Activated T-cell treated with anti-CD3 and anti-CD28 coated beads, Interleukin-2, amount 50 U/mL, for 72 hours (primary cell): ENCODE measurements at regions not wholly inside any gene's neighbourhood (a gene's known extent, or its start where the extent isn't known, plus 50 kb on each side); places are given as distances from the start of the nearest gene placed in this dataset.
"Not testable (repeated sequence)": the region's sequence is repeated elsewhere in the genome, so short reads cannot be mapped to it uniquely, and the experiment has no call there.

Experiments
- ATAC-seq, 2 donors: fragments of 150-1000 bp; cut with Tn5 transposase; replicated peaks in 1 of 2; 2 replicates each; pipeline ENCODE4 v1.10.0; 2021; ENCODE audit warnings: moderate library complexity in 2 of 2, mild to moderate bottlenecking in 1 of 2
- DNase-seq, 2 donors: peaks; one replicate each; pipeline ENCODE4 v3.0.0; 2021 to 2022; ENCODE audit warnings: mixed read lengths in 1 of 2
- H3K27ac Mint-ChIP-seq: one replicate; pipeline ENCODE4 v1.8.0; 2022; ENCODE audit warnings: mild to moderate bottlenecking, moderate library complexity, mixed read lengths
- H3K27me3 Mint-ChIP-seq: one replicate; pipeline ENCODE4 v1.8.0; 2022; ENCODE audit warnings: low read depth, mixed read lengths
- H3K36me3 Mint-ChIP-seq, 2 donors: one replicate each; pipeline ENCODE4 v1.8.0; 2022; ENCODE audit warnings: mixed read lengths in 2 of 2, mild to moderate bottlenecking in 1 of 2; ENCODE audit not compliant: insufficient read depth in 2 of 2
- H3K4me1 Mint-ChIP-seq: one replicate; pipeline ENCODE4 v1.8.0; 2022; ENCODE audit warnings: low read depth, mixed read lengths
- H3K4me3 Mint-ChIP-seq, 2 donors: one replicate each; pipeline ENCODE4 v1.8.0; 2022; ENCODE audit warnings: mild to moderate bottlenecking in 2 of 2, mixed read lengths in 2 of 2, moderate library complexity in 2 of 2
- H3K9me3 Mint-ChIP-seq, 2 donors: one replicate each; pipeline ENCODE4 v1.8.0; 2022; ENCODE audit warnings: mixed read lengths in 2 of 2

- Mint-ChIP-seq H3K27ac (no peak overlapping the region), H3K27me3 (no peaks in the 10 kb centered on the region)
- ATAC-seq = no peak
Observed at GRCh38 chr9:30524311-30524710, 1860.1 kb upstream of the ACO1 start.

GRCh38 chr9:30534455-30534854, 1850.0 kb upstream of the ACO1 start:
- peaks cover 4 to 5% of the 10 kb centered on the region in 2 donors for H3K9me3 Mint-ChIP-seq
- no peak overlapping the region for H3K27ac Mint-ChIP-seq
- H3K4me1 Mint-ChIP-seq = no peaks in the 10 kb centered on the region
- H3K4me3 Mint-ChIP-seq = no peak overlapping the region
- DNase-seq = no peak
- no peak for ATAC-seq
- H3K27me3 Mint-ChIP-seq = no peaks in the 10 kb centered on the region
- no peaks in the 10 kb centered on the region for H3K36me3 Mint-ChIP-seq

More at GRCh38 chr9:30524311-30524710, 1860.1 kb upstream of the ACO1 start:
- DNase-seq = no peak
- Mint-ChIP-seq H3K4me1 (no peaks in the 10 kb centered on the region), H3K4me3 (no peak overlapping the region), H3K36me3 (no peaks in the 10 kb centered on the region), H3K9me3 (peaks cover 0 to 2% of the 10 kb centered on the region in 2 donors)

- Mint-ChIP-seq H3K4me3 (no peak overlapping the region), H3K9me3 (peaks cover 4 to 5% of the 10 kb centered on the region in 2 donors), H3K27ac (no peak overlapping the region), H3K27me3 (no peaks in the 10 kb centered on the region), H3K36me3 (no peaks in the 10 kb centered on the region), H3K4me1 (no peaks in the 10 kb centered on the region)
- ATAC-seq (no peak), DNase-seq (no peak)
Observed at GRCh38 chr9:30534896-30535295, 1849.5 kb upstream of the ACO1 start.

GRCh38 chr9:30536494-30536893, 1847.9 kb upstream of the ACO1 start:
- H3K27me3 Mint-ChIP-seq = no peaks in the 10 kb centered on the region
- DNase-seq = no peak
- H3K4me3 Mint-ChIP-seq = no peak overlapping the region
- H3K36me3 Mint-ChIP-seq = peaks cover 0 to 2% of the 10 kb centered on the region in 2 donors
- H3K9me3 Mint-ChIP-seq = peaks cover 6 to 11% of the 10 kb centered on the region in 2 donors
- H3K27ac Mint-ChIP-seq = no peak overlapping the region
- no peak for ATAC-seq
- no peaks in the 10 kb centered on the region for H3K4me1 Mint-ChIP-seq

GRCh38 chr9:30539696-30540095, 1844.7 kb upstream of the ACO1 start:
- H3K27ac Mint-ChIP-seq, H3K4me3 Mint-ChIP-seq, DNase-seq, H3K4me1 Mint-ChIP-seq, ATAC-seq, H3K27me3 Mint-ChIP-seq, H3K36me3 Mint-ChIP-seq: not testable (repeated sequence)
- peaks cover 6 to 11% of the 10 kb centered on the region in 2 donors for H3K9me3 Mint-ChIP-seq

GRCh38 chr9:30574355-30575151, 1809.9 kb upstream of the ACO1 start:
- H3K27ac Mint-ChIP-seq = no peak overlapping the region
- peaks cover 5 to 6% of the 10 kb centered on the region in 2 donors for H3K9me3 Mint-ChIP-seq
- ATAC-seq (no peak), DNase-seq (no peak)
- H3K4me3 Mint-ChIP-seq = no peak overlapping the region
- no peaks in the 10 kb centered on the region for H3K36me3 Mint-ChIP-seq
- no peaks in the 10 kb centered on the region for H3K27me3 Mint-ChIP-seq
- no peaks in the 10 kb centered on the region for H3K4me1 Mint-ChIP-seq

- no peak overlapping the region for H3K4me3 Mint-ChIP-seq
- ATAC-seq (no peak), DNase-seq (no peak)
- H3K27me3 Mint-ChIP-seq = no peaks in the 10 kb centered on the region
- no peaks in the 10 kb centered on the region for H3K4me1 Mint-ChIP-seq
- H3K36me3 Mint-ChIP-seq = no peaks in the 10 kb centered on the region
- H3K27ac Mint-ChIP-seq = no peak overlapping the region
- H3K9me3 Mint-ChIP-seq = peaks cover 4 to 5% of the 10 kb centered on the region in 2 donors
Observed at GRCh38 chr9:30575218-30575617, 1809.2 kb upstream of the ACO1 start.

- no peaks in the 10 kb centered on the region for H3K27me3 Mint-ChIP-seq
- no peak for ATAC-seq
- H3K9me3 Mint-ChIP-seq = peaks cover 0 to 5% of the 10 kb centered on the region in 2 donors
- DNase-seq = no peak
- H3K4me1 Mint-ChIP-seq = no peaks in the 10 kb centered on the region
- no peak overlapping the region for H3K27ac Mint-ChIP-seq
- H3K36me3 Mint-ChIP-seq = no peaks in the 10 kb centered on the region
- H3K4me3 Mint-ChIP-seq = no peak overlapping the region
Observed at GRCh38 chr9:30575691-30576090, 1808.8 kb upstream of the ACO1 start.

- Mint-ChIP-seq H3K27me3 (no peaks in the 10 kb centered on the region), H3K27ac (no peak overlapping the region), H3K36me3 (no peaks in the 10 kb centered on the region), H3K9me3 (no peaks in the 10 kb centered on the region), H3K4me1 (no peaks in the 10 kb centered on the region), H3K4me3 (no peak overlapping the region)
- DNase-seq = no peak
- no peak for ATAC-seq
Observed at GRCh38 chr9:30579810-30580209, 1804.6 kb upstream of the ACO1 start.

GRCh38 chr9:30582240-30582639, 1802.2 kb upstream of the ACO1 start:
- H3K9me3 Mint-ChIP-seq = peaks cover 0 to 1% of the 10 kb centered on the region in 2 donors
- ATAC-seq = no peak
- no peak overlapping the region for H3K4me3 Mint-ChIP-seq
- no peaks in the 10 kb centered on the region for H3K36me3 Mint-ChIP-seq
- no peaks in the 10 kb centered on the region for H3K4me1 Mint-ChIP-seq
- no peak for DNase-seq
- no peaks in the 10 kb centered on the region for H3K27me3 Mint-ChIP-seq
- H3K27ac Mint-ChIP-seq = no peak overlapping the region

GRCh38 chr9:30584559-30584958, 1799.9 kb upstream of the ACO1 start:
- peaks cover 0 to 1% of the 10 kb centered on the region in 2 donors for H3K9me3 Mint-ChIP-seq
- H3K27ac Mint-ChIP-seq = no peak overlapping the region
- H3K36me3 Mint-ChIP-seq = no peaks in the 10 kb centered on the region
- H3K4me1 Mint-ChIP-seq = no peaks in the 10 kb centered on the region
- DNase-seq (no peak), ATAC-seq (no peak)
- H3K4me3 Mint-ChIP-seq = no peak overlapping the region
- H3K27me3 Mint-ChIP-seq = no peaks in the 10 kb centered on the region

- H3K4me3 Mint-ChIP-seq = no peak overlapping the region
- no peaks in the 10 kb centered on the region for H3K27me3 Mint-ChIP-seq
- H3K27ac Mint-ChIP-seq = no peak overlapping the region
- H3K9me3 Mint-ChIP-seq = no peaks in the 10 kb centered on the region
- H3K36me3 Mint-ChIP-seq = no peaks in the 10 kb centered on the region
- DNase-seq = no peak
- H3K4me1 Mint-ChIP-seq = no peaks in the 10 kb centered on the region
- ATAC-seq = no peak
Observed at GRCh38 chr9:30591461-30591860, 1793.0 kb upstream of the ACO1 start.

- Mint-ChIP-seq H3K36me3 (no peaks in the 10 kb centered on the region), H3K9me3 (peaks cover 1 to 2% of the 10 kb centered on the region in 2 donors), H3K27ac (no peak overlapping the region), H3K4me1 (no peaks in the 10 kb centered on the region), H3K27me3 (no peaks in the 10 kb centered on the region), H3K4me3 (no peak overlapping the region)
- DNase-seq = no peak
- ATAC-seq = no peak
Observed at GRCh38 chr9:30597608-30598007, 1786.8 kb upstream of the ACO1 start.

GRCh38 chr9:30605936-30606335, 1778.5 kb upstream of the ACO1 start:
- H3K4me1 Mint-ChIP-seq = no peaks in the 10 kb centered on the region
- no peaks in the 10 kb centered on the region for H3K27me3 Mint-ChIP-seq
- no peaks in the 10 kb centered on the region for H3K36me3 Mint-ChIP-seq
- ATAC-seq (no peak), DNase-seq (no peak)
- peaks cover 3 to 4% of the 10 kb centered on the region in 2 donors for H3K9me3 Mint-ChIP-seq
- H3K4me3 Mint-ChIP-seq = no peak overlapping the region
- H3K27ac Mint-ChIP-seq = no peak overlapping the region
